NCI-H1436 (cell line): ENCODE measurements at regions not wholly inside any gene's neighbourhood (a gene's known extent, or its start where the extent isn't known, plus 50 kb on each side); places are given as distances from the start of the nearest gene placed in this dataset.

Source experiments
- DNase-seq: peaks from one replicate; lab custom pipeline; 2025; lab: John Stamatoyannopoulos, UW

- DNase-seq, result no peak
These were observed 103.5 kb downstream of the EDN3 start for GRCh38 chr20:59403962-59404314.

- DNase-seq, result no peak
These were observed 104.3 kb downstream of the EDN3 start for GRCh38 chr20:59404749-59405148.

- DNase-seq, result no peak
These were observed 105.1 kb downstream of the EDN3 start for GRCh38 chr20:59405226-59406200.

DNA sequence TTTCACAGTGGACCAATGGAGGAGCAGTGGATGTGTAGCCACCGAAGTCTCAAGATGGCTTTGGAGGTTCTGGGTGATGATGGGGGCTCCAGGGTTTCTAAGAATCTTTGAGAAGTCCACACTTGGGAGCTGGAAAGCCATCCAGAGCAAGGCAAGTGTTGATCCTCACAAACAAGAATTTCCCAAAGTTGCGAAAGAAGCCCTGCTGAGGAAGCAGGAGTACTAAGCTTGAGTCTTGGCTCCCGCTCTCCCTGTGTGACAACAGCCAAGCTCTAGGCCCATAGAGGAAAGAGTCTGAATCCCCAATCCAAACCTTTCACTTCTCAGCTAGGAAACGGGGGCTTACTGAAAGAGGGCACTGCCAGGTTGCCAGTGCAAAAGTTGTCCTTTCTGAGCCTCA is 106.0 kb downstream of the EDN3 start:
- DNase-seq, result no peak

DNA sequence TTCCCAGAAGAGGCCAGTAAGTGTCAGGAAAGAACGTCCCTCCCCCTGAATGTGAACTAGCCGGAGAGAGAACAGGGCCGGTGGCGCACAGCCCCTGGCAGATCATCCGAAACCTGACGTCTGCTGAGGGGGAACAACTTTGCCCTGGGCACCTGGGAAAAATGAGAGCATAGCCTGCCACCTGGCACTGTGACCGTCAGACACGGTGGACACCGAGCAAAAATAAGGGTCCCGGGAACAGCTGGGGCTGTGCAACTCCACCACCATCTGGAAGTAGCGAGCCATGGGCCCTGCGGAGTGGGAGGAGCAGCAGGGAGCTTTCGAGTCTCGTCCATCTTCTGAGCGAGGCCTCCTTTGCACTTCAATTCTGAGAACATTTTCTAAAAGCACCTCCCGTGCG is 110.8 kb downstream of the EDN3 start:
- no peak for DNase-seq

DNA sequence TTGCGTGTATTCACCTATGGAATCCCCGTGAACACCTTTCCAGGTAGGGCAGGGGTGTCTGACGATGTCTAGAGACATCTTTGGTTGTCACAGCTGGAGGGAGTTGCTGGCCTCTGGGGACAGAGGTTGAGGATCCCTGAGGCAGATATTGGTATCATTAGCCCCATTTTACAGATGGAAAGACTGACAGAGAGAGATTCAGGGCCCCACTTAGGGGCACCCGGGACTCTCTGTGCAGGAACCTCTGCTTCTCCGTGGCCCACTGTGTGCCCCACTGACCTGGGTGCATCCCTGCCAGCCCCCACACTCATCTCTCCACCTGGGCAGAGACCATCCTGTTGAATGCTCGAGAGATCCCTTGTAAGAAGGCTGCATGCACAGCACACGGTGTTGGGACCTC is 111.2 kb downstream of the EDN3 start:
- no peak for DNase-seq

- no peak for DNase-seq
These were observed 111.8 kb downstream of the EDN3 start for GRCh38 chr20:59412181-59412580.

DNA sequence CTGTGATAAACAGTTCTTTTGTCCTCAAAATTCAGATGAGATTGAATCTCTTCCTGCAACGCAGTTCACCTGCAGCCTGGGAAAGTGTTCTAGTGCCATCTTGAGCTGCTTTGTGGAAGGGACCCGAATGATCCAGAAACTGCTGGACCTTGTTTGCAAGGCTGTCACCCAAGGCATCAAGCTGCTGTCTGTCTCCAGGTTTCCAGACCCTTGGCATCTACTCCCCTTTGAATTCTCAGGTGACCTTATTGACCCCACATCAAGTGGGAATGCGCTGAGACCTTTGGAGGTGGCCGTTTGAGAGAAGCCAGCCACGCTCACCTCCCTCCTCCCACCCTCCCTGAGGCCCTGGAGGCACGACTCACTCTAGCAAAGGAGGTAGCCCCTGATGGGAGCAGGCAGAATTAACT is 112.5 kb downstream of the EDN3 start:
- no peak for DNase-seq

DNA sequence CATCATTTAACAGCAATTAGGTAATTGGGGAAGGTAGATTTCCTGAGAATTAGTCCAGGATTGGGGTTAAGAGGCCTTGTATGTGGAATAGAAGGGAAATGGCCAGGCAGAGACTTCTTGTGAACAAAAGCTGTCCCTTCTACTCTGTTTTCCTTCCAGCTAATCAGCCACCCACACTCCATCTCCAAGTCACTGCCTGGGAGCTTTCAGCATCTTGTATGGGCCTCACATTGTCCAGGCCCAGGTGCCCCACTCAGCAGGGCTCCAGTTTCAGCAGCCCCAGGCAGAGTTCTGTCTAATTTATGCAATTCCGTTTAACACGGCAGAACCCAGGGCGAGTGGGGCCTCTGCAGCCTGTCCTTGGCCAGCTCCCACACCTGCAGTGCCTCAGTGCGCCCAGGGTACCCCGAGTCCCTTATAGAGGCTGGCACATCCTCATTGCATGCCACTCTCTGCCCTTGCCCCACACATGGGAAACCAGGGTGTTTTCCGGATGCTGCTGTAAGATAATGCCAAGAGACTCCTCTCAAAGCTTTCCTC is 113.0 kb downstream of the EDN3 start:
- no peak for DNase-seq

DNA sequence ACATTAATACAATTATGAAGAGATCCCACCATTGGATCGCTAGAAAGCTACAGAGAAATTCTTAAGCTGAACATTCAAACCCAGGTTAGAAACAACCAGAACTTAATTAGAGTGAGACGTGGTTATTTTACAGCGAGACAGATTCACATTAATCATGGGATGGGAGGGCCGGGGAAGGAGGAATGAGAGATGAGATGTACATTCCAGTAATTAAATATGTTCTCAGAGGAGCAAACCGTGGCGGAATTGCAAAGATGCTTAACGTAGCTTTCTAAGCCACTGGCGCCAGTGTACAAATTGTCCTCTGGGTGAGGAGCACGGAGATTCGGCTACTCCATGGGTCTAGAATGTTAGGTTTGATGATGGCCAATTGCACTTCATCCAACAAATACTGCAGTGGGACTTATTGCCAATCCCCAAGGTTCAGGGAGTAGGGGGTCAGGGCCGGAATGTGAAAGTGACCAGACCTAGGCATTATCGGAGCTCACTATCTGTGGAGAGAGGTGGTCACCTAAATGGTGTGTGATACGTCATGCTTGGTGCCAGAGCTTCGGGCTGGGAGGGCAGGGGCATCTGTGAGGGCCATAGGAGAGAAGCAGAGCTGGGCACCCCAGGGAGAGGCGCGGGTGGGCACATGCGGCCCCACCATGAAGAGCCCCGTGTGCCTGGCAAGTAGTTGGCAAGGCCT is 114.7 kb downstream of the EDN3 start:
- no peak for DNase-seq

- no peak for DNase-seq
These were observed 116.5 kb downstream of the EDN3 start for GRCh38 chr20:59416916-59417315.

DNA sequence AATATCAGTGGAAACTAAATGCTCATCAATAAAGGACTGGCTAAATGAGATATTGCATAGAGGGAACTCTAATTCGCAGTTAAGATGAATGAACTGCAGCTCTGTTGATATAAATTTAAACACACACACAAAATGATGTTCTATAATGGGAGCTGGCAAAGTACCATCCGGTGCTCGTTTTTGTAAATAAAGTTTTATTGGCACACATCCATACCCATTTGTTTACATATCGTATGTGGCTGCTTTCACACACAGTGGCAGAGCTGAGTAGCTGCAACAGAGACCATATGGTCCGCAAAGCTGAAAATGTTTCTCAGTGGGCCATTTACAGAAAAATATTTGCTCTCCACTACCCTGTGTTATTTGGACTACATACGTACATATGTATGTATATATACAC is 120.7 kb downstream of the EDN3 start:
- DNase-seq, result no peak

- DNase-seq, result no peak
These were observed 121.7 kb downstream of the EDN3 start for GRCh38 chr20:59421920-59422637.

- no peak for DNase-seq
These were observed 122.6 kb downstream of the EDN3 start for GRCh38 chr20:59422872-59423544.

- DNase-seq, result no peak
These were observed 124.6 kb downstream of the EDN3 start for GRCh38 chr20:59424976-59425375.

DNA sequence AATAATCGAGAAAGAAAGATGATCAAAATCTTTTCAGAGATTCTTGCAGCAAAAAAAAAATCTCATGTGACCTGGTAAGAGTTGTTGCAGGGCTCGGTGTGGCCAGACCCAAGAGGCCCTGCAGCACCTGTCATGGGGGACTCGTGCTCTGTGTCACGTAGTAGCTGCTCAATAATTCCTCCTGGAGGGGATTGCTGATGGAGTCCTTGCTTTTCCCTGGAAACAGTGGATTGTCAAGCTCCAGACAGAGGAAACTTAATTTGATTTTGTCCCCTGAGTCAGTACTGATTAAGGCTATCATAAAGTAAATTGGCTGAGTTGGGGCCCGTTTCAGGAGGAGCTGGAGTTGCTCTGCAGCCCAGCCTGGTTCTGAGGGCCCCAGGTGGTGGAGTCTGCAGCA is 125.2 kb downstream of the EDN3 start:
- no peak for DNase-seq

- no peak for DNase-seq
These were observed 127.6 kb downstream of the EDN3 start for GRCh38 chr20:59428006-59428405.

DNA sequence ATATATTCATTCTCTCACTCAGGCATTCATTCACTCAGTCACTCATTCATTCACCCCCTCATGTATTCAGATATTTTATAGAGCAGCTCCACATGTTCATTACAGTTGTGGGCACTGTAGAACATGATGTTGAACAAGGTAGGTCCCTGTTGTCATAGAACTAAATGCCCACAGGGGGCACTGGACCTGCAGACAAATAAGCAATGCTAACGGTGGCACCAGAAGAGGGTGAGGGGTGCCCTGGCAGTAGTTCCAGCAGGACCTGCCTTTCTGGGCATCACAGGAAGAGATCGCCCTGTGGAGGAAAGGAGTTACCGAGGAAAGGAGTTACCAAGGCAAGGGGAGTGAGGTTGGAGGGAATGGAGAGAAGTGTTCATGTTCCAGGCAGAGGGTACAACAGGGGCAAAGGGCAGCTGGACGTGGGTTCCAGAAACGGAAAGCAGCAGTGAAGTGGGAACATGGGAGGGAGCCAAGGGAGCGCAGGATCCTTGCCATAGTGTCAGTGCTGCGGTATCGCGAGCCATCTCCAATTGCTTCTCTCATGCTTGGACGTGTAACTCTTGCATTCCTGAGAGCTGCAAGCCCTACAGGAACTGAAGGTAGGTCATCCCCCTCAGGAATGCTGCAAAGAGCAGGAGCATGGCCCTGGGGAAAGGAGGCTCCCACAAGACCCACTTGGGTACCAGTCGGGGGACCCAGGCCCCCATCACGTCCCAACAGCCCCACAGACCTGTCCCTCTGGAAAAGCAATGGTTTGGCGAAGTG is 128.2 kb downstream of the EDN3 start:
- DNase-seq, result no peak

- DNase-seq, result no peak
These were observed 129.0 kb downstream of the EDN3 start for GRCh38 chr20:59429396-59429795.

- no peak for DNase-seq
These were observed 130.6 kb downstream of the EDN3 start for GRCh38 chr20:59431014-59431413.

GRCh38 chr20:59434960-59435359 is 134.5 kb downstream of the EDN3 start:
- no peak for DNase-seq
